SK-N-MC (cell line): ENCODE measurements at regions not wholly inside any gene's neighbourhood (a gene's known extent, or its start where the extent isn't known, plus 50 kb on each side); places are given as distances from the start of the nearest gene placed in this dataset.

Experiments used
- EZH2 ChIP-seq: fragments of 200-600 bp; sonication (generic); IDR thresholded peaks from one replicate; pipeline ENCODE4 v1.6.1; 2017; ENCODE audit warnings: antibody characterized with exemption
- POLR2AphosphoS5 ChIP-seq: IDR thresholded peaks from 2 replicates; pipeline ENCODE4 v1.6.1; 2012; ENCODE audit warnings: mild to moderate bottlenecking, low read depth, low read length, borderline replicate concordance

GRCh38 chr3:113117511-113118234 lies 93.7 kb upstream of the BOC start:
- TF ChIP-seq POLR2AphosphoS5 = no peak
- TF ChIP-seq EZH2 = no peak
